GM23248 (cell line): ENCODE measurements at regions not wholly inside any gene's neighbourhood (a gene's known extent, or its start where the extent isn't known, plus 50 kb on each side); places are given as distances from the start of the nearest gene placed in this dataset.
"Not testable (repeated sequence)": the region's sequence is repeated elsewhere in the genome, so short reads cannot be mapped to it uniquely, and the experiment has no call there.

Experiments used
- EZH2 ChIP-seq: fragments of 200-600 bp; sonication (generic); IDR thresholded peaks from 2 replicates; pipeline ENCODE4 v1.6.1; 2018; ENCODE audit warnings: antibody characterized with exemption, mild to moderate bottlenecking; ENCODE audit not compliant: insufficient read depth, poor library complexity, severe bottlenecking
- EZH2phosphoT487 ChIP-seq: fragments of 200-600 bp; sonication (generic); IDR thresholded peaks from 2 replicates; pipeline ENCODE4 v1.6.1; 2018; ENCODE audit warnings: antibody characterized with exemption, moderate library complexity, mild to moderate bottlenecking, low read depth; ENCODE audit not compliant: insufficient read depth

DNA sequence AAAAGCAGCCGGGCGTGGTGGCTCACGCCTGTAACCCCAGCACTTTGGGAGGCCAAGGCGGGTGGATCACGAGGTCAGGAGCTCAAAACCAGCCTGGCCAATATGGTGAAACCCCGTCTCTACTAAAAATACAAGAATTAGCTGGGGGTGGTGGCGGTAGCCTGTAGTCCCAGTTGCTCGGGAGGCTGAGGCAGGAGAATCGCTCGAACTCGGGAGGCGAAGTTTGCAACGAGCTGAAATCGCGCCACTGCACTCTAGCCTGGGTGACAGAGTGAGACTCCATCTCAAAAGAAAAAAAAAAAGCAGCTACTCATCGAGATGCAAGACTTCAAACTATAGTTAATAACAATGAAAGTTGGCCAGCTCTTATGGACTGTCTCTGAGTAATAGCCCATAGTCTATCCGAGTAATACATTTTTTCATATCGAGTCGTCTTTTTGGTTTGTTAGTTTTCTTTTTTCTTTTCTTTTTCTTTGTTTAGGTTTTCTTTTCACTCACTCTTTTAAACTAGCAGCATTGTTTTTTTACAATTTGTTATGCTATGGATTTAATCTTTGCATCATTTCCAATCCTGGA is 58.4 kb upstream of the PRR5 start:
- TF ChIP-seq EZH2phosphoT487, EZH2: not testable (repeated sequence)
